ENCODE measurements at regions not wholly inside any gene's neighbourhood (a gene's known extent, or its start where the extent isn't known, plus 50 kb on each side); places are given as distances from the start of the nearest gene placed in this dataset.
A peak's percentile ranks its signal among the peaks of the same experiment; 100 is the strongest.

DNA sequence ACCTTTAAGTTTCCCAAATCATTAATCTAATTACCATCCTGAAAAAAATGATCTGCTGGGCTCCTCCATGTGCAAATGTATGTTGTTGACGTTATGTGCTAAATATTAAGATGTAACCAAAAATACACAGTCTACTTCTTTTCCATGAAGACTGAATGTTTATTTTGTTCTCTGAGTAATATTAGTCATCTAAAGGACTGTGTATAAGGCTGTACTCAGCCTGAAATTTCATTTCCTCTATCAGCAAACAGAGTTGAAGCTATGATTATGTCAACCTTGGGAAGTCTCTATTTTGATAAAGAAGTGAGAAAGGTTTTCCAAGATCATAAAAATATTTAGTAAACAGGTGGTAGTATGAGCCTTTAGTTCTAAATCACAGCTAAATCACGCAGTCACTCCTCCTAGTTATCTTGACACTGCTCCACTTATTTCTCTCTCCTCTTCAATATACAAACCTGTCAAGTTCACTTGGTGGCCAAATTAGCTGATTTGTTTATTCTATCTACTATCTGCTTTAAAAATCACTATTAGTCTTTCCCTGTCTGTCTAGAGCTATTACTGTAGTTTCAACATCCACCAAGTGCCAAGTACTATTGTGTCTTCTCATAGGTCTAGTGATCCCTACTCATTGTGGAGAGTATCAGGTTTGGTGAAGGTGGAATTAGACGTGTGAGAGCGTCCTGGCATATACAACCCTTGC lies 211.7 kb upstream of the STARD13 start:
- H3K4ac ChIP-seq (ENCODE audit: low read depth, low read length): peak overlapping the region; percentile 29; the same call in 1 of the 2 replicates
- H2AK5ac ChIP-seq (ENCODE audit: low read depth, low read length): peak overlapping the region; percentile 73; the same call in 1 of the 2 replicates
- peaks cover 0 to 12% of the 10 kb centered on the region in 2 experiments; a peak in 1 of 4 replicates for H3K79me1 ChIP-seq (ENCODE audit: low read depth in 1 of 2, low read length in 2 of 2)
- H2BK20ac ChIP-seq (ENCODE audit: low read depth, low read length): 0 out of 2 replicates have a peak overlapping the region, but pooled peaks have one; percentile 14
- H2AFZ ChIP-seq (replicated peaks; ENCODE audit: low read length, poor library complexity): no peak overlapping the region
- H4K20me1 ChIP-seq (ENCODE audit: insufficient read depth, low read length): no peaks in the 10 kb centered on the region
- no peak overlapping the region for H3K4me3 ChIP-seq (ENCODE audit: insufficient read depth, low read depth, low read length)
- H2BK15ac ChIP-seq (ENCODE audit: low read depth, low read length): peak overlapping the region; percentile 65; the same call in 2 of the 3 replicates
- H3K27me3 ChIP-seq (ENCODE audit: control insufficient read depth, insufficient read depth, low read length): no peaks in the 10 kb centered on the region
- in situ Hi-C loops (cut with MboI; ENCODE audit: low sequenced_read_pairs): no loop called here
- DNase-seq (peak; percentile 79), ATAC-seq (ENCODE audit: low read depth) (peak; percentile 78)
- POLR2A ChIA-PET (ENCODE audit: unreplicated experiment): interaction anchor here (0.6 kb wide), 1 partner anchor 146 kb away, joined by 3 read pairs; no protein-coding TSS in a partner anchor
- H3K56ac ChIP-seq (ENCODE audit: extremely low read depth, insufficient read depth, low read length): no peak overlapping the region
- intact Hi-C loops (cut with micrococcal nuclease): no loop called here
- H4K5ac ChIP-seq (ENCODE audit: low read depth, low read length): peak overlapping the region; percentile 43; the same call in 1 of the 2 replicates
- H3K9me3 ChIP-seq (ENCODE audit: control insufficient read depth, insufficient read depth, low read length): no peaks in the 10 kb centered on the region
- WGBS, 2 experiments (ENCODE audit: extremely low coverage in 2 of 2, insufficient read length in 1 of 2): no CpG with 5 or more reads among the region's 4 CpGs
- CTCF ChIA-PET: no interaction called here
- peak overlapping the region; percentile 66 for H2BK5ac ChIP-seq (ENCODE audit: low read depth, low read length, poor library complexity, severe bottlenecking)
- no peak overlapping the region for H3K14ac ChIP-seq (replicated peaks; ENCODE audit: low read depth, low read length)
- peak overlapping the region; percentile 51; the same call in 1 of the 2 replicates for H3K27ac ChIP-seq (ENCODE audit: insufficient read depth, low read length)
- H4K8ac ChIP-seq (ENCODE audit: low read depth in 2 of 2, low read length in 2 of 2): peak overlapping the region; percentile 11 to 12; a peak in 2 of 4 replicates
- peak overlapping the region; percentile 67 for H3K18ac ChIP-seq (ENCODE audit: low read depth, low read length)
- H3K36me3 ChIP-seq (ENCODE audit: control insufficient read depth, insufficient read depth, low read length): no peaks in the 10 kb centered on the region
- BruUV-seq (replicated peaks): no TSS peak
- no peak overlapping the region for H3K23ac ChIP-seq (ENCODE audit: low read depth, low read length)
- H3K9me1 ChIP-seq (ENCODE audit: insufficient read depth, low read length): peaks cover 14% of the 10 kb centered on the region
- no peak overlapping the region for H3K9ac ChIP-seq (ENCODE audit: low read depth, low read length)
- H2AK9ac ChIP-seq (replicated peaks; ENCODE audit: low read depth, low read length, poor library complexity): no peak overlapping the region
- peaks cover 9% of the 10 kb centered on the region for H3K4me1 ChIP-seq (ENCODE audit: control insufficient read depth, insufficient read depth, low read length)
- H3K4me2 ChIP-seq (ENCODE audit: low read depth, low read length): peak overlapping the region; percentile 79; the same call in 1 of the 2 replicates
- 0 out of 2 replicates have a peak overlapping the region, but pooled peaks have one; percentile 21 for H4K91ac ChIP-seq (ENCODE audit: insufficient read depth, low read depth, low read length)
- dilution Hi-C loops (cut with HindIII; ENCODE audit: low sequenced_read_pairs, unreplicated experiment): no loop called here
- peak overlapping the region; percentile 13; the same call in 1 of the 2 replicates for H2BK120ac ChIP-seq (ENCODE audit: low read depth, low read length)
- TF ChIP-seq BHLHE40 (IDR thresholded peaks at IDR 0.05; ENCODE audit: low read depth, low read length): no peak
- TF ChIP-seq CHD1 (IDR thresholded peaks at IDR 0.05; ENCODE audit: low read depth, low read length): no peak
- no peak for TF ChIP-seq MXI1 (IDR thresholded peaks at IDR 0.05; ENCODE audit: borderline replicate concordance, low read depth, low read length)
- TF ChIP-seq ELK1 (IDR thresholded peaks at IDR 0.05; ENCODE audit: borderline replicate concordance, low read depth, low read length): no peak
- no peak for TF ChIP-seq MAZ (IDR thresholded peaks at IDR 0.05; ENCODE audit: borderline replicate concordance, low read depth, low read length)
- TF ChIP-seq RFX5 (IDR thresholded peaks at IDR 0.05; ENCODE audit: low read depth, low read length): no peak
- TF ChIP-seq CEBPB (IDR thresholded peaks at IDR 0.05; ENCODE audit: low read depth, low read length): no peak
- no peak for TF ChIP-seq POLR2A (IDR thresholded peaks at IDR 0.05; ENCODE audit: low read depth, low read length)
- TF ChIP-seq RAD21 (IDR thresholded peaks at IDR 0.05; ENCODE audit: low read length): no peak
- TF ChIP-seq SMC3 (IDR thresholded peaks at IDR 0.05; ENCODE audit: low read depth, low read length): 0 out of 2 replicates have a peak, but pooled peaks have one; percentile 0
- no peak for TF ChIP-seq RCOR1 (IDR thresholded peaks at IDR 0.05; ENCODE audit: insufficient replicate concordance, low read length)
- TF ChIP-seq MAFK (IDR thresholded peaks at IDR 0.05; ENCODE audit: low read depth, low read length): no peak
- peak; percentile 53; the same call in 1 of the 2 replicates for TF ChIP-seq FOS (IDR thresholded peaks at IDR 0.05; ENCODE audit: low read depth, low read length)
- no peak for TF ChIP-seq NFE2L2 (IDR thresholded peaks at IDR 0.05; ENCODE audit: low read depth, low read length)
- no peak for TF ChIP-seq USF2 (IDR thresholded peaks at IDR 0.05; ENCODE audit: low read depth, low read length)

Measured in IMR-90 (cell line).